Small intestine (tissue), 7 donors: ENCODE measurements at regions not wholly inside any gene's neighbourhood (a gene's known extent, or its start where the extent isn't known, plus 50 kb on each side); places are given as distances from the start of the nearest gene placed in this dataset.
"Not testable (repeated sequence)": the region's sequence is repeated elsewhere in the genome, so short reads cannot be mapped to it uniquely, and the experiment has no call there.

Experiments used
- DNase-seq, 2 donors: peaks; one replicate each; pipeline versions ENCODE4 v3.0.0 to v3.0.0-alpha.2; 2013
- FAIRE-seq: peaks from 2 replicates; lab custom pipeline; 2012; peaks lifted over from hg19 to GRCh38; lab: Jason Lieb, UNC
- H3K27ac ChIP-seq, 3 donors: one replicate each; pipeline ENCODE4 v1.5.1; 2013; ENCODE audit warnings: low read length in 2 of 3, mild to moderate bottlenecking in 2 of 3, control low read depth in 1 of 3, inconsistent platforms in 1 of 3, low read depth in 1 of 3, moderate library complexity in 1 of 3
- H3K27me3 ChIP-seq, 3 donors: one replicate each; pipeline ENCODE4 v1.6.1; 2013; ENCODE audit warnings: low read length in 3 of 3, inconsistent platforms in 1 of 3; ENCODE audit not compliant: control insufficient read depth in 3 of 3, insufficient read depth in 3 of 3
- H3K36me3 ChIP-seq, 3 donors: one replicate each; pipeline ENCODE4 v1.6.1; 2013; ENCODE audit warnings: low read length in 3 of 3, inconsistent platforms in 1 of 3, low read depth in 1 of 3, mild to moderate bottlenecking in 1 of 3, moderate library complexity in 1 of 3; ENCODE audit not compliant: control insufficient read depth in 3 of 3, insufficient read depth in 2 of 3
- H3K4me1 ChIP-seq, 3 donors: one replicate each; pipeline ENCODE4 v1.6.1; 2013; ENCODE audit warnings: low read length in 2 of 3, inconsistent platforms in 1 of 3, low read depth in 1 of 3, mild to moderate bottlenecking in 1 of 3, moderate library complexity in 1 of 3; ENCODE audit not compliant: control insufficient read depth in 3 of 3, insufficient read depth in 2 of 3
- H3K4me3 ChIP-seq, 3 donors: one replicate each; pipeline ENCODE4 v1.5.1; 2013; ENCODE audit warnings: low read length in 3 of 3, control low read depth in 1 of 3, inconsistent platforms in 1 of 3, low read depth in 1 of 3, mild to moderate bottlenecking in 1 of 3, moderate library complexity in 1 of 3
- H3K9me3 ChIP-seq, 2 donors: one replicate each; pipeline ENCODE4 v1.6.1; 2013; ENCODE audit warnings: low read depth in 1 of 2, low read length in 1 of 2; ENCODE audit not compliant: control insufficient read depth in 2 of 2, insufficient read depth in 1 of 2
- WGBS, 3 donors: extraction: QIAGEN DNeasy Blood & Tissue Kit; methylation state at CpG; one replicate each; pipeline ENCODE4 v1.1.7; 2013; 5-methylcytosine and 5-hydroxymethylcytosine counted together
- donor health status: healthy with polysubstance abuse.
- donor health status: control.
- donor health status: control.
- donor health status: Bipolar disorder and iron deficiency.
- donor health status: healthy.

- no peak for FAIRE-seq
- no peak for DNase-seq
Observed at GRCh38 chr12:74242088-74242487, 295.5 kb upstream of the ATXN7L3B start.

GRCh38 chr12:74245458-74245857 lies 292.2 kb upstream of the ATXN7L3B start:
- no peak overlapping the region for H3K27ac ChIP-seq
- H3K4me1 ChIP-seq = no peaks in the 10 kb centered on the region
- FAIRE-seq (no peak), DNase-seq (no peak)
- no peak overlapping the region for H3K4me3 ChIP-seq
- H3K27me3 ChIP-seq = no peaks in the 10 kb centered on the region
- no peaks in the 10 kb centered on the region for H3K9me3 ChIP-seq
- H3K36me3 ChIP-seq = no peaks in the 10 kb centered on the region
- WGBS, 3 donors = 83 to 90% (median 90%) methylated on average over 1 of the region's 1 CpG

More at GRCh38 chr12:74242088-74242487, 295.5 kb upstream of the ATXN7L3B start:
- H3K27me3 ChIP-seq = no peaks in the 10 kb centered on the region
- no peak overlapping the region for H3K4me3 ChIP-seq
- 94 to 100% (median 95%) methylated on average over 2 of the region's 2 CpGs for WGBS, 3 donors
- H3K4me1 ChIP-seq = no peaks in the 10 kb centered on the region
- H3K36me3 ChIP-seq = no peaks in the 10 kb centered on the region
- peaks cover 0 to 2% of the 10 kb centered on the region in 2 donors for H3K9me3 ChIP-seq
- H3K27ac ChIP-seq = no peak overlapping the region

GRCh38 chr12:74250891-74251290 lies 286.7 kb upstream of the ATXN7L3B start:
- WGBS, 3 donors = 59 to 76% (median 65%) methylated on average over 1 of the region's 1 CpG
- FAIRE-seq = no peak
- no peak overlapping the region for H3K27ac ChIP-seq
- peaks cover 2 to 8% of the 10 kb centered on the region in 2 donors for H3K9me3 ChIP-seq
- no peaks in the 10 kb centered on the region for H3K27me3 ChIP-seq
- no peaks in the 10 kb centered on the region for H3K36me3 ChIP-seq
- H3K4me1 ChIP-seq = no peaks in the 10 kb centered on the region
- DNase-seq = no peak
- H3K4me3 ChIP-seq = no peak overlapping the region

GRCh38 chr12:74253826-74254225 lies 283.8 kb upstream of the ATXN7L3B start:
- H3K27me3 ChIP-seq, H3K4me3 ChIP-seq, FAIRE-seq, H3K36me3 ChIP-seq, DNase-seq, H3K27ac ChIP-seq, H3K4me1 ChIP-seq, H3K9me3 ChIP-seq: not testable (repeated sequence)
- WGBS, 3 donors = 70 to 73% (median 71%) methylated on average over 4 of the region's 4 CpGs

GRCh38 chr12:74254784-74255183 lies 282.9 kb upstream of the ATXN7L3B start:
- FAIRE-seq (no peak), DNase-seq (no peak)
- no peaks in the 10 kb centered on the region for H3K36me3 ChIP-seq
- H3K27me3 ChIP-seq = no peaks in the 10 kb centered on the region
- H3K27ac ChIP-seq = no peak overlapping the region
- H3K4me3 ChIP-seq = no peak overlapping the region
- peaks cover 2 to 8% of the 10 kb centered on the region in 2 donors for H3K9me3 ChIP-seq
- no peaks in the 10 kb centered on the region for H3K4me1 ChIP-seq

- WGBS, 3 donors = 72 to 83% (median 80%) methylated on average over 1 of the region's 1 CpG
- no peaks in the 10 kb centered on the region for H3K4me1 ChIP-seq
- no peak for DNase-seq
- H3K9me3 ChIP-seq = no peaks in the 10 kb centered on the region
- H3K4me3 ChIP-seq = no peak overlapping the region
- no peaks in the 10 kb centered on the region for H3K36me3 ChIP-seq
- H3K27me3 ChIP-seq = no peaks in the 10 kb centered on the region
- H3K27ac ChIP-seq = no peak overlapping the region
- FAIRE-seq = no peak
Observed at GRCh38 chr12:74259199-74259598, 278.4 kb upstream of the ATXN7L3B start.

GRCh38 chr12:74264692-74265091 lies 272.9 kb upstream of the ATXN7L3B start:
- Histone ChIP-seq H3K4me3 (no peak overlapping the region), H3K27ac (no peak overlapping the region), H3K27me3 (no peaks in the 10 kb centered on the region), H3K4me1 (no peaks in the 10 kb centered on the region), H3K36me3 (no peaks in the 10 kb centered on the region), H3K9me3 (peaks cover 0 to 5% of the 10 kb centered on the region in 2 donors)
- DNase-seq (no peak), FAIRE-seq (no peak)
- 89 to 92% (median 89%) methylated on average over 15 of the region's 15 CpGs for WGBS, 3 donors

GRCh38 chr12:74269355-74269754 lies 268.3 kb upstream of the ATXN7L3B start:
- WGBS, 3 donors = 82 to 90% (median 85%) methylated on average over 8 of the region's 8 CpGs
- not testable (repeated sequence) for H3K9me3 ChIP-seq, FAIRE-seq

GRCh38 chr12:74280156-74280655 lies 257.4 kb upstream of the ATXN7L3B start:
- Histone ChIP-seq H3K27ac (no peak overlapping the region), H3K9me3 (peaks cover 0 to 13% of the 10 kb centered on the region in 2 donors), H3K27me3 (peaks cover 0 to 2% (median 0%) of the 10 kb centered on the region in 3 donors), H3K36me3 (no peaks in the 10 kb centered on the region), H3K4me3 (no peak overlapping the region), H3K4me1 (no peaks in the 10 kb centered on the region)
- 91 to 95% (median 93%) methylated on average over 4 to 5 of the region's 5 CpGs for WGBS, 3 donors
- DNase-seq (no peak), FAIRE-seq (no peak)

More at GRCh38 chr12:74269355-74269754, 268.3 kb upstream of the ATXN7L3B start:
- H3K4me3 ChIP-seq, H3K27ac ChIP-seq, H3K4me1 ChIP-seq, DNase-seq, H3K36me3 ChIP-seq, H3K27me3 ChIP-seq: not testable (repeated sequence)
